NCI-H1417 treated with DMSO at 0.1 percent for 48 hours (cell line): ENCODE measurements at regions not wholly inside any gene's neighbourhood (a gene's known extent, or its start where the extent isn't known, plus 50 kb on each side); places are given as distances from the start of the nearest gene placed in this dataset.
A peak's percentile ranks its signal among the peaks of the same experiment; 100 is the strongest.

Experiments used
- DNase-seq: peaks from one replicate; lab custom pipeline; 2025; lab: John Stamatoyannopoulos, UW

GRCh38 chr15:97350813-97351212 lies 609.7 kb upstream of the ARRDC4 start:
- no peak for DNase-seq

DNA sequence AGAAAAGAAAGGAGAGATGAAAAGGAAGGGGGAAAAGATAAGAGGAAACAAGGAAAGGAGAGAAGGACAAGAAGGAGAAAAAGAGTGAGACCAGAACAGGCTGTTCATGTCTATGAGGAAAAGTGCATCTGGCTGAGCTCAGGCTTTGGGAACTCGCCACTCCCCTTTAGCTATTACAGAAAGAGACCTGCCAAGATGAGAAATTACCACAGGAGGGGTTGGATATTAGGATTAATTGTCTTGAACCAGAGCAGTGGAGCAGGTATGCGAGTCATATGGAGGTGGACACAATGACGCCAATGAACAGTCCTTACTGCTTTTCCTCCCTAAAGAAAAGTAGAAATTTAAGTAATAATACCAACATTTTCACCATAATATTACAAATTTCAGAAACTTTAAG lies 577.0 kb upstream of the ARRDC4 start:
- DNase-seq, result peak; percentile 28

- DNase-seq, result no peak
Measured at GRCh38 chr15:97386940-97387339, 573.6 kb upstream of the ARRDC4 start.

DNA sequence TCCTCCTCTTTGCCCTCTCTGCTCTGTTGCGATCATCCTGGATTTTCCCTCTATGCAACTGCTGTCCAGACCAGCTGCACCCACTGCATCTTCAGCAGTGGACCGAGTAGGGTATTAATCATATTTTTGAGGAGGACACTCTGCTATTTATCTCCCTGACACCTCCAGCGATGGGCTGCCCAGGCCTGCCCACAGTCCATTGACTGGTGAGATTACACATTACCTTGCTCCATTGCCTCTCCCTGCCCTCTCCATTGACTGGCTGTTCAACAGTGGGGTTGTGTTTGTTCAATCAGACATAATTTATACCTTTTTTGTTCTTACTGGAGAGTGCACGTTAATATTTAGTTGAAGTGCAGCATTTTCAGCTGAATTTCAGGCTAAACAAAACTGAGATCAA lies 559.3 kb upstream of the ARRDC4 start:
- no peak for DNase-seq

- DNase-seq, result no peak
Measured at GRCh38 chr15:97401970-97402369, 558.5 kb upstream of the ARRDC4 start.

- no peak for DNase-seq
Measured at GRCh38 chr15:97406841-97407240, 553.7 kb upstream of the ARRDC4 start.

GRCh38 chr15:97410897-97411575 lies 549.5 kb upstream of the ARRDC4 start:
- no peak for DNase-seq

DNA sequence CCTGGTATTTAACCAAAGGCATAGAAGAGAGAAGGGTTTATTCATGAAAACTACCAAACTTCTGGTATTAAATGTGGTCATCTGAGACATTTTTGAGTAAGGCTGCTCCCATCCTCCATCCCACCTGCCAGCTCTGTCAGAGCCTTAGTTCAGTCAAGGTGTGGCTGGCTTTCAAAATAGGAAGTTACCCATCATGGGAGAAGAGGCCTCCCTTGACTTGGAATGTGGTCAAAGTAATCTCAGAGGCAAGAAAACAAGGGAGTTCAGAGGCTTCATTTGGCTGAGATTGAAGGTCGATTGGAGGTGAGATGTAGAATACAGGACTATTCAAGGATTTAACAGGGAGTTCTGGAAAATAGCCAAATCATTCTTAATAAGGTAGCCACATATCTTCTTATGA lies 540.4 kb upstream of the ARRDC4 start:
- DNase-seq, result no peak

DNA sequence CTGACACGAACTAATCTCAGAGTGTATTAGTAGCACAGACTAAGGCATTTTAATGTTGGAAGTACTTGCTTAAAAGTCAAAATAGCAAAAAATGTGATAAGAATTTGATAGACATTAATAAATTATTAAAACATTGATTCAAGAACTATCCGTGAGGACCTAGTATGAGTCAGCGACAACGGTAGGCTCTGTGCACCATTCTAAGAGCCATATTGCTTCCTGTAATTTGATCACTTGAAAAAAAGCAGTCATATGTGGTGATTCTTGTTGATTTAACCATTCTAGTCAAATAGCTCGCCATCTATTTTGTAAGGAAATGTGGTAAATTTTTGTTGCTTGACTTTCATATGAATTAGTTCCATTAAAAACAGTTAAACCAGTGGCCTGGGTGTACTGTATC lies 534.9 kb upstream of the ARRDC4 start:
- no peak for DNase-seq

DNA sequence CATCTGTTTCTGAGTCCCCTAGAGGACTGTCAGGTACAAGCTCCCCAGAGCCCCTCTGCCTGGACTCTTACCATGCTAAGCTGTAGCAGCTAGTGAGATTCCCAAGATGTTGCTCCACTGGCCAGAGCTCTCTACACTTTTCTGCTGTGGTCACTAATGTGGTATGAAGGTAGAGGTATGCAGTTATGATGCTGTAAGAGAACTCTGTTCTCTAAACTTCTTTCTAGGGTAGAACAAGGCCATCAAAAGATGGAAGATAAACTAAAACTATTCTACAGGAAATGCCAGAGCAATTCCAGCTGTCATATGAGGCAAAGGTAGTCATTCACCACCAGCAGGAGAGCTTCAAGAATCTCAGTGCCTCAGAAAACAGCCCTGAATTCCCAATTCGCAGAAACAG lies 517.4 kb upstream of the ARRDC4 start:
- no peak for DNase-seq

GRCh38 chr15:97446138-97446537 lies 514.4 kb upstream of the ARRDC4 start:
- no peak for DNase-seq

DNA sequence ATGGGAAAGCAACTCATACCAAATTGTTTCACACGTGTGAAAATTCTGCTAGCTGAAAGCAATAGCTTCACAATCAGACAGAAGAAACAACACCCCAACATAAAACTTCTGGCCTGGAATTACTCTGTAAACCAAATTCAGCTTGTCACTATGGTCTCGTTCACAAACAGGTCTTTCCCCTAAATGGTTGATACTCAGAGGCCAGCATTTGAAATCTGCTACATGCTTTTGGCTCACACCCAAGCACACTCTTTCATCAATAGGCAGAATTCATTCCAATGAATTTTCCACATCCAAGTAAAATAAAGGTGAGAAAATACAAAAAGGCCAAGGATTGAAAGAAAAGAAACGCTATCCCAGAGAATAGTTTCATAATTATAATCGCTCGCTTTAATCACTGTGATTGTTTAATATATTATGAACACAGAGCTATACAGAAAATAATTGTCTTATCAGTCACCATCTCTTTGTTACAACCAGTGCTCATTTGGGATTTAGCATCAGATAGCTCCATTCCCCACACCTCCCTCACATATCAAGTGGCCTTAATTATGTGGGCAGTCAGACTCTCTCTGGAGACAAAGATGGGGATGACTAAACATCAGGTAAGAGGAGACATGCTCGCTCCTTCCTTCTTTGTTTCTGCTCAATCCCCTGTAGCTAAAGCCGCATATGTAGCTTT lies 503.8 kb upstream of the ARRDC4 start:
- no peak for DNase-seq

- DNase-seq, result no peak
Measured at GRCh38 chr15:97457203-97457847, 503.2 kb upstream of the ARRDC4 start.

- DNase-seq, result no peak
Measured at GRCh38 chr15:97459771-97460170, 500.7 kb upstream of the ARRDC4 start.

DNA sequence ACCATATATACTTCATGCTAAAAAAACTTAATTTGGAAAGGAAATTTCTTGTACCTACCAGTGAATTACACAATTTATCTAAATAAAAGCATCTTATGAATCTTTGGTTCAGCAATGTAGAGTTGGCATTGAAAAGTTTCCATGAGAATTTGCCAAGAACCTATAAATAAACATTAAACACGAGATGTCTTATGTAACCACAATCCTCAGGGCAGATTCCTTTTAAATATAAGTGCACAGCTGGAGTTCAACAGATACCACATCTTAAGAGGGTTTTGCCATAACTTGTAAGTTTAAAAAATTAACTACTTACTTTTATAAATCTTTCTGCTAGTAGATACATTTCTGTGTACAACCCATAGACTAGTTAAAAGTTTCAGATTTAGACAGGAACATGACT lies 499.3 kb upstream of the ARRDC4 start:
- DNase-seq, result no peak

DNA sequence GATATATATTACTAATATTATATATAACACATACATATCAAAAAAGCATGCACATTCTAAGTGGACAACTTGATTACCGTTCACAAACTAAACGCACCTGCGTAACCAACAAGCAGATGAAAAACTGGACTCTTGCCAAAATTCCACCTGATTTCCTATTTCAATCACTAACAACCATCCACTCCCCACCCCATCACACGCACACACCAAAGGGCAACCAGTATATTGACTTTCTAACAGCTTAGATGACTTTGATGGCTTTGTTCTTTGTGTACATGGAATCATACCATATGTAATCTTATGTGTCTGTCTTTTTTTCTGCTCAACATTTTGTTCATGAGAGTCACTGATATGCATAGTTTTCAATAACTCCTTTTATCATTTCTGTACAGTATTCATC lies 496.8 kb upstream of the ARRDC4 start:
- peak; percentile 46 for DNase-seq

- DNase-seq, result no peak
Measured at GRCh38 chr15:97470417-97470816, 490.1 kb upstream of the ARRDC4 start.

- no peak for DNase-seq
Measured at GRCh38 chr15:97473627-97474026, 486.9 kb upstream of the ARRDC4 start.

GRCh38 chr15:97479957-97480356 lies 480.5 kb upstream of the ARRDC4 start:
- no peak for DNase-seq

GRCh38 chr15:97482521-97482920 lies 478.0 kb upstream of the ARRDC4 start:
- DNase-seq, result no peak

DNA sequence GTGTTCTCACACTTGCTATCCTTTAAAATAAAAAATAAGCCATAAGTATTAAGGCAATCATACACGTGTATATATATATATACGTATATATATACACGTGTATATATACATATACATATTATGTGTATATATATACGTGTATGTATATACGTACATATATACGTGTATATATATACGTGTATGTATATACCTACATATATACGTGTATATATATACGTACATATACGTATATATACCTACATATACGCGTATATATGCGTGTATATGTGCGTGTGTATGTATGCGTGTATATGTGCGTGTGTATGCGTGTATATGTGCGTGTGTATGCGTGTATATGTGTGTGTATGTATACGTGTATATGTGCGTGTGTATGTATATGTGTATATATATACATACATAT lies 477.3 kb upstream of the ARRDC4 start:
- no peak for DNase-seq

- DNase-seq, result no peak
Measured at GRCh38 chr15:97490429-97490828, 470.1 kb upstream of the ARRDC4 start.

- no peak for DNase-seq
Measured at GRCh38 chr15:97501291-97501690, 459.2 kb upstream of the ARRDC4 start.

DNA sequence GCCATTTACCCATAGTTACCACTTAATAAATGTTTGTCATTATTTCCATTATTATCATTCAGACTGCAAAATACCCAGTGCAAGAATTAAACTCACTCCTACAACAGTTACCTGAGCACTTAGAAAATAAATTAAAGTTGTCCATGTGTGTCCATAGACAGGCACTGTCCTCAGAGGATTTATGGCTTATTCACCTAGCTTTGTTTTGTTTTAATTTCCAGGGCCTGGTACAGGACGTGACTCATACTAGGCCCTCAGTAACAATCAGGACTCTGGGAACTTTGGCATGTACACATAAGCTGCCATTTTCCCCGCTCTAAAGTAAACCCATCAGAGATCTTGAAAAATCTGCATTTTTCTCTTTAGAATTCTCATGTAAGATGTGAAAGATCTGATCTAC lies 458.5 kb upstream of the ARRDC4 start:
- no peak for DNase-seq
